CD4-positive, CD25-positive, alpha-beta regulatory T cell (primary cell): ENCODE measurements at regions not wholly inside any gene's neighbourhood (a gene's known extent, or its start where the extent isn't known, plus 50 kb on each side); places are given as distances from the start of the nearest gene placed in this dataset.

ENCODE experiments used
- ATAC-seq, 2 donors: fragments of 150-1000 bp; cut with Tn5 transposase; one replicate each; pipeline ENCODE4 v1.10.0; 2021; ENCODE audit warnings: low read depth in 2 of 2, moderate number of reproducible peaks in 2 of 2, moderate library complexity in 1 of 2
- DNase-seq, 3 donors: peaks; one replicate each; pipeline versions ENCODE4 v3.0.0 to v3.0.0-alpha.2; 2012 to 2022; ENCODE audit warnings: mixed read lengths in 1 of 3
- H3K27ac ChIP-seq: one replicate; pipeline ENCODE4 v1.7.0; 2013; ENCODE audit warnings: mild to moderate bottlenecking, low read length; ENCODE audit not compliant: insufficient read depth, poor library complexity, severe bottlenecking
- H3K27me3 ChIP-seq: one replicate; pipeline ENCODE4 v1.7.0; 2013; ENCODE audit warnings: low read length; ENCODE audit not compliant: control insufficient read depth, insufficient read depth
- H3K36me3 ChIP-seq: one replicate; pipeline ENCODE4 v1.7.0; 2013; ENCODE audit warnings: mild to moderate bottlenecking, low read length, moderate library complexity; ENCODE audit not compliant: control insufficient read depth, insufficient read depth
- H3K4me1 ChIP-seq: 2 replicates; pipeline ENCODE4 v1.7.0; 2013; ENCODE audit warnings: mild to moderate bottlenecking, low read length; ENCODE audit not compliant: insufficient read depth, control insufficient read depth, poor library complexity, severe bottlenecking
- H3K4me3 ChIP-seq: one replicate; pipeline ENCODE4 v1.7.0; 2013; ENCODE audit warnings: low read depth, mild to moderate bottlenecking, low read length, moderate library complexity
- H3K9me3 ChIP-seq, 2 experiments: 1 replicate in 1 of 2; 2 replicates in 1 of 2; pipeline ENCODE4 v1.7.0; 2013; ENCODE audit warnings: low read length in 2 of 2, mild to moderate bottlenecking in 1 of 2, moderate library complexity in 1 of 2; ENCODE audit not compliant: control insufficient read depth in 2 of 2
- H3K27ac Mint-ChIP-seq, 3 donors: one replicate each; pipeline ENCODE4 v1.8.0; 2020 to 2022; ENCODE audit warnings: mild to moderate bottlenecking in 3 of 3, mixed read lengths in 3 of 3, moderate library complexity in 2 of 3
- H3K27me3 Mint-ChIP-seq: one replicate; pipeline ENCODE4 v1.8.0; 2022; ENCODE audit warnings: mild to moderate bottlenecking, mixed read lengths
- H3K36me3 Mint-ChIP-seq: one replicate; pipeline ENCODE4 v1.8.0; 2020; ENCODE audit warnings: mixed read lengths
- H3K4me1 Mint-ChIP-seq, 4 donors: one replicate each; pipeline ENCODE4 v1.8.0; 2020 to 2022; ENCODE audit warnings: mixed read lengths in 4 of 4, mild to moderate bottlenecking in 1 of 4
- H3K4me3 Mint-ChIP-seq, 4 donors: one replicate each; pipeline ENCODE4 v1.8.0; 2020 to 2022; ENCODE audit warnings: mild to moderate bottlenecking in 4 of 4, mixed read lengths in 4 of 4, moderate library complexity in 3 of 4
- H3K9me3 Mint-ChIP-seq, 7 donors: one replicate each; pipeline ENCODE4 v1.8.0; 2020 to 2022; ENCODE audit warnings: mixed read lengths in 7 of 7, mild to moderate bottlenecking in 3 of 7, moderate library complexity in 2 of 7

DNA sequence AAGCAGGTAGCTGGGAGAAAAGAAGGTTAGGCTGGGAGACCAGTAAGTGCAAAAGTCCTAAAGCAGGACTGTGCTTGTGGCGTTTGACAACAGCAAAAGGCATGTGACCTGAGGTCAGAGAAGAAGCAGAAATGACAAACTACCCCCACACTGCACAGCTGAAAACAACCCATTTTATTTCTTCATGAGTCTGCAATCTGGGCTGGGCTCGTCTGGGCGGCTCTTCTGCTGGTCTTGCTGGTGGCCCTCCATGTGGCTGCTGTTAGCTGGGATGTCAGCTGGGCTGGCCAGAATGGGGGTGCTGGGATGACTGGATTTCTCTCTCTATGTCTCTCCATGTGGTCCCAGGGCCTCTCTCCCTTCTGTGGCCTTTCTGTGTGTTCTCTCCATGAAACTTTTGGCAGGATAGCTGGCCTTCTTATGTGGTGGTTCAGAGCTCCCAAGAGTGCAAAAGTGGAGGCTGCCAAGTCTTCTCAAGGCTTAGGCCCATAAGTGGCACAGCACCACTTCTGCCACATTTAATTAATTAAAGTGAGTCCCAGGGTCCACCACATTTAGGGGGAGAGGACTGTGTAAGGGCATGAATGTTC, 128.6 kb downstream of the RIPK4 start:
- Histone ChIP-seq H3K4me3 (no peak overlapping the region), H3K4me1 (no peaks in the 10 kb centered on the region), H3K9me3 (no peaks in the 10 kb centered on the region), H3K27ac (no peak overlapping the region), H3K27me3 (no peaks in the 10 kb centered on the region), H3K36me3 (no peaks in the 10 kb centered on the region)
- Mint-ChIP-seq H3K4me3 (no peak overlapping the region), H3K9me3 (peaks cover 0 to 3% (median 0%) of the 10 kb centered on the region in 7 donors), H3K27ac (no peak overlapping the region), H3K4me1 (no peaks in the 10 kb centered on the region), H3K36me3 (no peaks in the 10 kb centered on the region), H3K27me3 (peaks cover 14% of the 10 kb centered on the region)
- ATAC-seq (no peak), DNase-seq (no peak)

DNA sequence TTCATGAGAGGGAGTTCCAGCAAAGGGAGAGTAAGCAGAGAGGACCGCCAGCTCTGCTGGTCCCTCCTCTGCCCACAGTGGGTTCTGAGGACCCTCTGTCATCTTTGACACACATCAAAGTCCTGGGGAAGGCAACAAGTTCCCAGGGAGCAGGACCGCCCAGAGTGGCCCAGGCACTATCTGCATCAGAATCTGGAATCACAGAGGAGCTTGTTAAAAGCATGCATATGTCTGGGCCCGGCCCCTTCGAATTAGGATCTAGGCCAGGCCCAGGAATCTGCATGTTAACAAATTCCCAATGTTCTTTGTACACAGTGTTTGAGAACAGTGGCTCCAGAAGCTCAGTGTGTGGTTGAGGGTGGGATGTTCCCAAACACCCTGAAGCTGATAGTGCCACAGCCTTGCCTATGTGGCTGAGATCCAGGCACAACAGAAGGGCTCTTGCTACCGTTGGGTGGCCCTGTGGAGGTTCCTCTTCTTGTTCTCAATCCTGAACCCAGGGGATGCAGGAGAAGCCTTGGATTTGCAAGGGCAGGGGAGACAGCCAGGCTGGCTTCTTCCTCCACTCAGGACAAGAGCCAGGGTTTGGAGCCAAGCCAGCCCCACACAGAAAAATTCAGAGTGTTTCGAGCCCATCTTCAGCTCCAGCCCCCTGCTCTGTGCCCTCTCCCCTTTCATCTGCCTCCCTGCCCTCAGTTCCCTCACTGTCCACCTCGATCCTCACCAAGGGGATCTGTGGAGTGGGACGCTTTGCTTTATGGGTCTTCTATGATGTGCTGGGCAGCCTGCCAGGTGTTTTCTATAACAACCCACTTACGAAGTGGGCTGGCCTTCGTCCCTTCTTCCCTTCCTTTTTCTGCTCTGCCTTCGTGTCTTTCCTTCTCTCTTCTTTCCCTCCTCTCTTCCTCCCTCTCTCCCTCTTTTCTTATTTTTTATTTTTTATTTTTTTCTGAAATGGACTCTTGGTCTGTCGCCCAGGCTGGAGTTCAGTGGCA, 129.0 kb upstream of the TMPRSS2 start:
- no peak for ATAC-seq
- H3K36me3 ChIP-seq, result no peaks in the 10 kb centered on the region
- no peak for DNase-seq
- H3K36me3 Mint-ChIP-seq, result no peaks in the 10 kb centered on the region
- H3K27ac Mint-ChIP-seq, result no peak overlapping the region
- H3K27me3 Mint-ChIP-seq, result peaks cover 14% of the 10 kb centered on the region
- no peaks in the 10 kb centered on the region for H3K27me3 ChIP-seq
- no peak overlapping the region for H3K27ac ChIP-seq
- no peak overlapping the region for H3K4me3 ChIP-seq
- H3K9me3 ChIP-seq, result no peaks in the 10 kb centered on the region
- no peaks in the 10 kb centered on the region for H3K4me1 Mint-ChIP-seq
- no peak overlapping the region for H3K4me3 Mint-ChIP-seq
- H3K4me1 ChIP-seq, result no peaks in the 10 kb centered on the region
- H3K9me3 Mint-ChIP-seq, result peaks cover 0 to 3% (median 0%) of the 10 kb centered on the region in 7 donors

DNA sequence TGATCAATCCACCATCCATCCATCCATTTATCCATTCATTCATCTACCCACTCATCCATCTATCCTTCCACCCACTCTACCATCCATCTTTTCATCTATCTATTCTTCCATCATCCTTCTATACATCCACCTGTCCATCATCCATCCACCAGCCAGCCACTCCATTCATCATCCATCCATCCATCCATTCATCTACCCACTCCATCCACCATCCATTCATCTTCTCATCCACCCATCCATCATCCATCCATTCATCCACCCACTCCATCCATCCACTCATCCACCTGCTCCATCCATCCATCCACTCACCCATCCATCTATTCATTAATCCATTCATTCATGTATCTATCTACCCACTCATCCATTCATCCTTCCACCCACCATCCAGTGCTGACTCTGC, 127.9 kb upstream of the TMPRSS2 start:
- H3K27ac Mint-ChIP-seq, result no peak overlapping the region
- peaks cover 0 to 3% (median 0%) of the 10 kb centered on the region in 7 donors for H3K9me3 Mint-ChIP-seq
- H3K4me1 Mint-ChIP-seq, result no peaks in the 10 kb centered on the region
- ATAC-seq (no peak), DNase-seq (no peak)
- no peaks in the 10 kb centered on the region for H3K4me1 ChIP-seq
- H3K4me3 ChIP-seq, result no peak overlapping the region
- no peaks in the 10 kb centered on the region for H3K36me3 Mint-ChIP-seq
- H3K36me3 ChIP-seq, result no peaks in the 10 kb centered on the region
- H3K27me3 Mint-ChIP-seq, result peaks cover 10% of the 10 kb centered on the region
- H3K27me3 ChIP-seq, result no peaks in the 10 kb centered on the region
- H3K4me3 Mint-ChIP-seq, result no peak overlapping the region
- H3K9me3 ChIP-seq, result no peaks in the 10 kb centered on the region
- H3K27ac ChIP-seq, result no peak overlapping the region

DNA sequence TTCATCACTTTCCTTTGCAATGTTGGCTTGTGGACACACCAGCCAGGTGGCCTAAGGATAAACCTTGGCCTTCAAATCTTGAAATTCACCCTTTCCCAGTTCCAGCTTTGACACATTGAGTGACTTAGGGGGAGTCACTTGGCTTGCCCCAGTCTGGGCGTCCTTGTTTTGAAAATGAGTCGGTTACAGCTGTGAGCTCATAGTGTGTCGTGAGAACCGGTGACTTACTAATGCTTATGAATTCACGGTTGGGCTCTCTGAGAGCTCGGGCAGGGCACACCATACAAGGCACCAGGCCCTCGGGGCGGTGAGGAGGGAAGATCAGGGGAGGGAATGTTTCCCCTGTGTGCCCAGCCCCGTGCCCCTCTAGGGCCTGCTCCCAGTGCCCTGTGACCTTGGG, 126.9 kb upstream of the TMPRSS2 start:
- ATAC-seq (no peak), DNase-seq (no peak)
- peaks cover 10% of the 10 kb centered on the region for H3K27me3 Mint-ChIP-seq
- Histone ChIP-seq H3K9me3 (no peaks in the 10 kb centered on the region), H3K4me3 (no peak overlapping the region), H3K4me1 (no peaks in the 10 kb centered on the region), H3K27ac (no peak overlapping the region), H3K36me3 (no peaks in the 10 kb centered on the region), H3K27me3 (no peaks in the 10 kb centered on the region)
- no peaks in the 10 kb centered on the region for H3K4me1 Mint-ChIP-seq
- no peaks in the 10 kb centered on the region for H3K36me3 Mint-ChIP-seq
- H3K27ac Mint-ChIP-seq, result no peak overlapping the region
- H3K4me3 Mint-ChIP-seq, result no peak overlapping the region
- H3K9me3 Mint-ChIP-seq, result peaks cover 0 to 3% (median 0%) of the 10 kb centered on the region in 7 donors

DNA sequence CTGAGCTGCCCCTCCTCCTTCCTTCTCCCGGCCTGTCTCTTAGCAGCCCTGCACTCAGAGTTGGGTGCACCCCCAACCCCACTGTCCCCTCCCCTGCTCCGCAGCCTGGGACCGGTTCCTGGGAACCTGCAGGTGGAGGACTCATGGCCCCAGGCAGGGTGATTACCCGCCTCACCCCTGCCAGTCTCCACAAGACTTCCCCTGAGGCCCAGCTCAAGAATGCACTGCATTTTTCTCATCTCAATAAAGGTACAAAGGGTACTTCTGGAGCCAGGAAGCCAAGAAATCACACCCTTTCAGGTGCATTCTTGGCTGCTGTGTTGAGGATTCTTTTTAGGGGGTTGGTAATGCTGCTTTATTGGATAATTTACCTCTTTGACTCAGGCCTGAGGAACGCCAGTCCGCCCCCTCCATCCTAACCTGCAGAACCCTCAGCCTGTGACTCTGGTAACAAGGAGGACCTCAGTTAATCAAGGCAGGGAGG, 126.3 kb upstream of the TMPRSS2 start:
- ATAC-seq (no peak), DNase-seq (no peak)
- Mint-ChIP-seq H3K4me3 (no peak overlapping the region), H3K27ac (no peak overlapping the region), H3K36me3 (no peaks in the 10 kb centered on the region), H3K4me1 (no peaks in the 10 kb centered on the region), H3K9me3 (peaks cover 0 to 3% (median 0%) of the 10 kb centered on the region in 7 donors), H3K27me3 (peaks cover 5% of the 10 kb centered on the region)
- H3K4me3 ChIP-seq, result no peak overlapping the region
- no peaks in the 10 kb centered on the region for H3K9me3 ChIP-seq
- H3K27me3 ChIP-seq, result no peaks in the 10 kb centered on the region
- no peak overlapping the region for H3K27ac ChIP-seq
- no peaks in the 10 kb centered on the region for H3K4me1 ChIP-seq
- H3K36me3 ChIP-seq, result no peaks in the 10 kb centered on the region

DNA sequence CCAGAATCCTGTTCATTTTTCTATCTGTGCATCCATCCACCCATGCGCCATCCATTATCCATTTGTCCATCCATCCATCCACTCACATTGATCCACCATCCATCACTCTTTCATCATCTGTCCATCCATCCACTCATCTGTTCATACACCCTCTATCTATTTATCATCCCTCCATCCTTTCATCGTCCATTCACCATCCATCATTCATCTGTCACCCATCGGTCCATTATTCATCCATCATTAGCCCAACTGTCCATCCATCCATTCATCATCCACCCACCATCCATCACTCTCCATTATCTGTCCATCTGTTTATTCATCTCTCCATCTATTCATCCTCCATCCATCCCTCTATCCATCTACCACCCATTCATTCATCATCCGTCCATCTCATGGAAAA, 125.7 kb upstream of the TMPRSS2 start:
- Mint-ChIP-seq H3K27ac (no peak overlapping the region), H3K27me3 (peaks cover 5% of the 10 kb centered on the region), H3K4me3 (no peak overlapping the region), H3K4me1 (no peaks in the 10 kb centered on the region), H3K9me3 (peaks cover 0 to 3% (median 0%) of the 10 kb centered on the region in 7 donors), H3K36me3 (no peaks in the 10 kb centered on the region)
- H3K4me1 ChIP-seq, result no peaks in the 10 kb centered on the region
- H3K9me3 ChIP-seq, result no peaks in the 10 kb centered on the region
- no peaks in the 10 kb centered on the region for H3K36me3 ChIP-seq
- no peak overlapping the region for H3K4me3 ChIP-seq
- ATAC-seq (no peak), DNase-seq (no peak)
- H3K27ac ChIP-seq, result no peak overlapping the region
- no peaks in the 10 kb centered on the region for H3K27me3 ChIP-seq

DNA sequence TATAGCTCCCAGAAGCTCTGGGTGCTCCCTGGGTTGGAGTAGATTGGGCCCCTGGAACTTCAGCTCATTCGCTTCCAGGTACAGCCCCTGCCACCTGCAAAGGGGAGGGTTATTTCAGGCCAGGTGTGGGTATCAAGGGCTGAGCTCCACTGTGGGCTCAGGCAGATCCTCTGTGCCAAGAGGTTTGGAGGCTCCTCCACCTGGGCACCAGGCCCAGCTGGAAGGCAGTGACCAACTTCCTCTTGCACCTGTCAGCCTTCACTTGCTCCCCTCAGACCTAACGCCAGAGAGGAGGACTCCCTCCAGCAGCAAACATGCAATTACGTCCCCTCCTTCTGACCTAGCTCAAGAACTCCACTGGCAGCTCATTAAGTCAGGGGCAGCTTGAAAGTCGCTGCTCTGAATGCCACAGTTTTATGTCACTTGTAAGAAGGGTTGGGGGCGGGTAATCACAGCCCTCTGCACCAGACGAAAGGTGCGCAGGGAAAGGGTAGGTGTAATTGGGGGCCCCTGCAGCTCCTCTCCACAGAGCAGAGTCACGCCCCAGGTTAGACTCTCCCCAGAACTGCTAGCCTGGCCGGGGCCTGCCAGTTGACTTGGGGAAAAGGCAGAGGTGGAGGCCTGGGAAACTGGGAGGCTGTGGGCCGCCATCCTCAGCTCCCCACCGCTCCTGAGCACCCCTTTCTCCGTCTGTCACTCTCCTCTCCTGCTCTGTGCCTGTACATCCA, 125.0 kb upstream of the TMPRSS2 start:
- no peak for ATAC-seq
- no peaks in the 10 kb centered on the region for H3K36me3 ChIP-seq
- H3K9me3 ChIP-seq, result no peaks in the 10 kb centered on the region
- no peak overlapping the region for H3K27ac ChIP-seq
- H3K9me3 Mint-ChIP-seq, result peaks cover 0 to 3% (median 0%) of the 10 kb centered on the region in 7 donors
- peaks cover 8% of the 10 kb centered on the region for H3K27me3 Mint-ChIP-seq
- H3K27me3 ChIP-seq, result no peaks in the 10 kb centered on the region
- peak overlapping the region in 1 of 4 donors; percentile 27 for H3K4me3 Mint-ChIP-seq
- DNase-seq, result no peak
- H3K4me3 ChIP-seq, result no peak overlapping the region
- no peaks in the 10 kb centered on the region for H3K36me3 Mint-ChIP-seq
- H3K27ac Mint-ChIP-seq, result no peak overlapping the region
- H3K4me1 ChIP-seq, result no peaks in the 10 kb centered on the region
- H3K4me1 Mint-ChIP-seq, result no peaks in the 10 kb centered on the region
